ENCODE measurements at regions not wholly inside any gene's neighbourhood (a gene's known extent, or its start where the extent isn't known, plus 50 kb on each side); places are given as distances from the start of the nearest gene placed in this dataset.

DNA sequence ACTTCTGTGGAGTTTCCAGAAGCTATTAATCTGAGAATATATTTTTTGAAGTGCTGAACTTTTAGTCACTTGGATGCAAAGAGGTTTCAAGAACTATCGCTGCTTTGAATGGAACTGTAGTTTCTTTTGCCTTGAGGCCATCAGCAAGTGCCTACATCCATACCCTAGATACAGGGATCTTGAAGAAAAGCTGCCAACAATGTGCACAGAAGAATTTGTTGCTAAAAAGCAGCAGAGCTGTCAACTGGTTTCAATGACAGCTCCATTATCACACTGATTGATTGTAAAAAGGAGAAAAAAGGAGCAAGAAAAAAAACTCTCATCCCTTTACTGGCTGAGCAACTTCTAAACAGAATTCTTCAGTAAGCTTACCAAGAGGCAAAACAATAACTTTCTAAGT lies 251.0 kb upstream of the NRSN1 start:
- Histone ChIP-seq H3K79me2 (ENCODE audit: insufficient read depth, low read length) (no peaks in the 10 kb centered on the region), H3K4me3 (ENCODE audit: low read depth, low read length, poor library complexity, severe bottlenecking) (no peak overlapping the region), H4K20me1 (ENCODE audit: insufficient read depth, low read length) (no peaks in the 10 kb centered on the region), H3F3A (ENCODE audit: insufficient read depth, low read length) (no peaks in the 10 kb centered on the region), H3K4me1 (ENCODE audit: insufficient read depth, low read length, severe bottlenecking) (no peaks in the 10 kb centered on the region), H3K27ac (ENCODE audit: low read depth, low read length, poor library complexity, severe bottlenecking) (no peak overlapping the region), H3K4me2 (ENCODE audit: low read length) (no peak overlapping the region), H3K9me2 (ENCODE audit: low read depth, low read length) (no peaks in the 10 kb centered on the region), H3K27me3 (ENCODE audit: insufficient read depth, low read length) (no peaks in the 10 kb centered on the region), H3K36me3 (ENCODE audit: insufficient read depth, low read length) (no peaks in the 10 kb centered on the region), H3K9me3 (ENCODE audit: low read length) (no peaks in the 10 kb centered on the region), H2AFZ (ENCODE audit: low read length) (no peak overlapping the region), H3K9ac (ENCODE audit: low read length) (no peak overlapping the region)
- TF ChIP-seq EZH2 (IDR thresholded peaks at IDR 0.05; ENCODE audit: borderline replicate concordance, low read length) = no peak
- TF ChIP-seq CTCF (IDR thresholded peaks at IDR 0.05; ENCODE audit: low read length) = no peak

DNA sequence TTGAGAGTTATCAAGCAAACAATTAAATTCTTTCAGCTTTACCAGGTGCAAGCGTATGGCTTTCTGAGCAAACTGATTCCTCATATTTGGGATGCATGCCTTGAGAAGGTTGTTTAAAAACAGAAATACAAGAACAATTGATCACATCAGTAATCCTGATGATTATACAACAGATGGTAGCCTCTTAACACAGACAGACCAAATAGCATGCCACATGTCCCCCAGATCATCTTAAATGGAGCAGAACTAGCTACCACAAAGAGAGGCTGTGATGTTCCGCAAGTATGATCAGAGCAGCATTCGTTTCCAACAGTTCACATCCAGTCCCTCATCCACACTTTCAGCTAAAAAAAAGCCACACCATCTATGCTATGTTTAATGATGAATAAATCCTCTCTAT lies 246.2 kb upstream of the NRSN1 start:
- TF ChIP-seq CTCF (IDR thresholded peaks at IDR 0.05; ENCODE audit: low read length) = no peak
- TF ChIP-seq EZH2 (IDR thresholded peaks at IDR 0.05; ENCODE audit: borderline replicate concordance, low read length) = no peak

GRCh38 chr6:23890543-23891227 lies 235.3 kb upstream of the NRSN1 start:
- H3K27ac ChIP-seq (ENCODE audit: low read depth, low read length, poor library complexity, severe bottlenecking) = no peak overlapping the region

More for the DNA sequence above, 246.2 kb upstream of the NRSN1 start:
- Histone ChIP-seq H2AFZ (ENCODE audit: low read length) (no peak overlapping the region), H3K9me2 (ENCODE audit: low read depth, low read length) (no peaks in the 10 kb centered on the region), H3K4me3 (ENCODE audit: low read depth, low read length, poor library complexity, severe bottlenecking) (no peak overlapping the region), H3K9ac (ENCODE audit: low read length) (no peak overlapping the region), H4K20me1 (ENCODE audit: insufficient read depth, low read length) (no peaks in the 10 kb centered on the region), H3K27me3 (ENCODE audit: insufficient read depth, low read length) (no peaks in the 10 kb centered on the region), H3K9me3 (ENCODE audit: low read length) (no peaks in the 10 kb centered on the region), H3F3A (ENCODE audit: insufficient read depth, low read length) (no peaks in the 10 kb centered on the region), H3K79me2 (ENCODE audit: insufficient read depth, low read length) (no peaks in the 10 kb centered on the region), H3K4me2 (ENCODE audit: low read length) (no peak overlapping the region), H3K27ac (ENCODE audit: low read depth, low read length, poor library complexity, severe bottlenecking) (no peak overlapping the region), H3K4me1 (ENCODE audit: insufficient read depth, low read length, severe bottlenecking) (no peaks in the 10 kb centered on the region), H3K36me3 (ENCODE audit: insufficient read depth, low read length) (no peaks in the 10 kb centered on the region)

More at GRCh38 chr6:23890543-23891227, 235.3 kb upstream of the NRSN1 start:
- no peaks in the 10 kb centered on the region for H3K79me2 ChIP-seq (ENCODE audit: insufficient read depth, low read length)
- H2AFZ ChIP-seq (ENCODE audit: low read length) = no peak overlapping the region
- H3F3A ChIP-seq (ENCODE audit: insufficient read depth, low read length) = no peaks in the 10 kb centered on the region
- no peaks in the 10 kb centered on the region for H3K9me3 ChIP-seq (ENCODE audit: low read length)
- no peaks in the 10 kb centered on the region for H3K36me3 ChIP-seq (ENCODE audit: insufficient read depth, low read length)
- no peak overlapping the region for H3K4me2 ChIP-seq (ENCODE audit: low read length)
- TF ChIP-seq EZH2 (IDR thresholded peaks at IDR 0.05; ENCODE audit: borderline replicate concordance, low read length) = no peak
- TF ChIP-seq CTCF (IDR thresholded peaks at IDR 0.05; ENCODE audit: low read length) = no peak
- no peaks in the 10 kb centered on the region for H3K27me3 ChIP-seq (ENCODE audit: insufficient read depth, low read length)
- H3K9ac ChIP-seq (ENCODE audit: low read length) = no peak overlapping the region
- H3K4me1 ChIP-seq (ENCODE audit: insufficient read depth, low read length, severe bottlenecking) = no peaks in the 10 kb centered on the region
- no peaks in the 10 kb centered on the region for H3K9me2 ChIP-seq (ENCODE audit: low read depth, low read length)
- H4K20me1 ChIP-seq (ENCODE audit: insufficient read depth, low read length) = no peaks in the 10 kb centered on the region
- no peak overlapping the region for H3K4me3 ChIP-seq (ENCODE audit: low read depth, low read length, poor library complexity, severe bottlenecking)

All from OCI-LY1 (cell line).